Stimulated activated naive CD8-positive, alpha-beta T cell treated with anti-CD3 and anti-CD28 coated beads, Interleukin-15, Interleukin-2, amounts not matched to agents 100 ng/mL and 50 ng/mL, for 24 hours (primary cell): ENCODE measurements at regions not wholly inside any gene's neighbourhood (a gene's known extent, or its start where the extent isn't known, plus 50 kb on each side); places are given as distances from the start of the nearest gene placed in this dataset.

Experiments used
- H3K27ac Mint-ChIP-seq: one replicate; pipeline ENCODE4 v1.8.0; 2021; ENCODE audit warnings: mild to moderate bottlenecking, mixed read lengths
- H3K27me3 Mint-ChIP-seq: one replicate; pipeline ENCODE4 v1.8.0; 2021; ENCODE audit warnings: mixed read lengths
- H3K36me3 Mint-ChIP-seq: one replicate; pipeline ENCODE4 v1.8.0; 2021; ENCODE audit warnings: low read depth, mixed read lengths
- H3K4me1 Mint-ChIP-seq: one replicate; pipeline ENCODE4 v1.8.0; 2021; ENCODE audit warnings: low read depth, mixed read lengths
- H3K4me3 Mint-ChIP-seq: one replicate; pipeline ENCODE4 v1.8.0; 2021; ENCODE audit warnings: mild to moderate bottlenecking, mixed read lengths
- H3K9me3 Mint-ChIP-seq: one replicate; pipeline ENCODE4 v1.8.0; 2021; ENCODE audit warnings: mixed read lengths

DNA sequence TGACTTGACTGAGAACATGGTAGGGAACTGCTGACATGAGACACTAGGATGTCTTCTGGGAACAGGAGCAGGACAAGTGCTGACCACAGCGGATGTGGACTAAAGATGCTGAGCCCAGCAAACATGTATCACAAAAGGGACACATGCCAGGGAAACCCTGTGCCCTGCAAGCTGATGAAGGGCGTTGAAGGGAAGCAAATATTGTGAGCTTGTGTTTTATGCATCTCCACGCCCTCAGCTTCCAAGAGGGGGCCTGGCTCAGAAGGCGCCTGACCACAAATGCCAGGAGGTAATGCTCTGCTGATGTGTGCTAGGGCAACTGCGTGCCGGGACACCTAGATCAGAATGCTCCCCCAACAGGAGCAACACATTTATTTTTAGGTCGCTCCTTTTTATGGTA, 207.3 kb downstream of the CXCL12 start:
- no peak overlapping the region for H3K4me3 Mint-ChIP-seq
- H3K36me3 Mint-ChIP-seq, result no peaks in the 10 kb centered on the region
- H3K27me3 Mint-ChIP-seq, result no peaks in the 10 kb centered on the region
- no peaks in the 10 kb centered on the region for H3K4me1 Mint-ChIP-seq
- no peaks in the 10 kb centered on the region for H3K9me3 Mint-ChIP-seq
- no peak overlapping the region for H3K27ac Mint-ChIP-seq

- Mint-ChIP-seq H3K27ac (no peak overlapping the region), H3K9me3 (no peaks in the 10 kb centered on the region), H3K4me3 (no peak overlapping the region), H3K27me3 (no peaks in the 10 kb centered on the region), H3K4me1 (no peaks in the 10 kb centered on the region), H3K36me3 (no peaks in the 10 kb centered on the region)
These were observed 208.6 kb downstream of the CXCL12 start for GRCh38 chr10:44176311-44176710.

- Mint-ChIP-seq H3K27me3 (no peaks in the 10 kb centered on the region), H3K4me1 (no peaks in the 10 kb centered on the region), H3K27ac (no peak overlapping the region), H3K4me3 (no peak overlapping the region), H3K9me3 (no peaks in the 10 kb centered on the region), H3K36me3 (no peaks in the 10 kb centered on the region)
These were observed 211.3 kb downstream of the CXCL12 start for GRCh38 chr10:44173608-44173894.

GRCh38 chr10:44172883-44173607, 211.9 kb downstream of the CXCL12 start:
- Mint-ChIP-seq H3K27me3 (no peaks in the 10 kb centered on the region), H3K4me3 (no peak overlapping the region), H3K4me1 (no peaks in the 10 kb centered on the region), H3K9me3 (no peaks in the 10 kb centered on the region), H3K36me3 (no peaks in the 10 kb centered on the region), H3K27ac (no peak overlapping the region)

- Mint-ChIP-seq H3K36me3 (no peaks in the 10 kb centered on the region), H3K4me1 (no peaks in the 10 kb centered on the region), H3K27ac (no peak overlapping the region), H3K27me3 (peaks cover 3% of the 10 kb centered on the region), H3K4me3 (no peak overlapping the region), H3K9me3 (no peaks in the 10 kb centered on the region)
These were observed 213.1 kb downstream of the CXCL12 start for GRCh38 chr10:44171765-44172164.

DNA sequence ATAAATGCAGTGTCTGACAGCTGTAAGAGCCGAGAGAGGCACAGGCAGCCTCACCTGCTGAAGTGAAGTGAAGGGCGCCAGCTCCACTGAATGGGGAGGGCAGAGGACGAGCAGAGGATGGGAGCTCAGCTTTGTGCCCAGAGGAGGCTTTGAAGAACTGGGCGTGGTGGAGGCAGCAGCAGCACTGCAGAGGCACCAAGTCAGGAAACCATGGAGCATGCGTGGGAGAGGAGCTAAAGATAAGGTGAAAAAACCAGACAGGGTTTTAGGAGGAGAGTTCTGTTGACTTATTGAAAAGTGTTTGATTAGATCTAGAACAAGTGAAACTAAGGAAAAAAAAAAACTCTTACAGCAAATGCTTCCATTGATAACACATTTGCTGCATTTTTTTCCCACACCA, 216.4 kb downstream of the CXCL12 start:
- H3K36me3 Mint-ChIP-seq, result no peaks in the 10 kb centered on the region
- H3K9me3 Mint-ChIP-seq, result no peaks in the 10 kb centered on the region
- H3K27ac Mint-ChIP-seq, result no peak overlapping the region
- no peaks in the 10 kb centered on the region for H3K4me1 Mint-ChIP-seq
- peaks cover 3% of the 10 kb centered on the region for H3K27me3 Mint-ChIP-seq
- no peak overlapping the region for H3K4me3 Mint-ChIP-seq

DNA sequence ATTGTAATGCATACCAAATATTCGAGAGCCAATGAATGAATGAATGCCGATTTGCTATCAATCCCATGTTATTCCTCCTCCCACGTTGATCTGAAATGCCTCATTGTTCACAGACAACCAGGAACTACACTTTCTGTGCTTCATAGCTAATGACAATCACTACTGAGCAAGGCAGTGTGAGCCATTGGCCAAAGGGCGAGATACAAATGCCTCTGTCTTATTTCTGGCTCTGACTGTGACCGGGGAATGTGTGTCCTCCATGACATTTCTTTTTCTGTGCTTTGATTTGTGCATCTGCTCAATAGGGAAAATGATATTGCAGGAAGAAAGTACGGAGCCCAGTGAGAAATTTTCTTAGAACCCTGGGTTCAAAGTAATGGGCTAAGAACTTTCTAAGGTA, 217.1 kb downstream of the CXCL12 start:
- Mint-ChIP-seq H3K4me3 (no peak overlapping the region), H3K36me3 (no peaks in the 10 kb centered on the region), H3K9me3 (no peaks in the 10 kb centered on the region), H3K4me1 (no peaks in the 10 kb centered on the region), H3K27ac (no peak overlapping the region), H3K27me3 (peaks cover 3% of the 10 kb centered on the region)

DNA sequence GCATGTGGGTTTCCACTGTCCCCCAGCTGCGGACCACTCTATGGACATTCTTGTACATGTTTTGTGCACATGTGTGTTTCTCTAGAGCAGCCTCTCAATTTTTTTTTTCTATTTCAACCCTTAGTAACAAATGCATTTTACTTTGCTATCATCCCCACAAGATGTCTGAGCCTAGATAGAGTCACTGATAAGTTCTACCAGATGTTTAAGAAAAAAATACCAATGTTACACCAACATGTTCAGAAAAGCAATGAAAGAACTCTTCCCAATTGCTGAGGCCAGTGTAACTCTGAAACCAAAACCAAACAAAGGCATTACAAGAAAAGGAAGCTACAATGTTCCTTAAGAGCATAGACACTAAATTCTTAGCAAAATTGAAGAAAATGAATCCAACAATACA, 218.5 kb downstream of the CXCL12 start:
- Mint-ChIP-seq H3K4me3 (no peak overlapping the region), H3K27me3 (peaks cover 3% of the 10 kb centered on the region), H3K36me3 (no peaks in the 10 kb centered on the region), H3K9me3 (no peaks in the 10 kb centered on the region), H3K27ac (no peak overlapping the region), H3K4me1 (no peaks in the 10 kb centered on the region)

DNA sequence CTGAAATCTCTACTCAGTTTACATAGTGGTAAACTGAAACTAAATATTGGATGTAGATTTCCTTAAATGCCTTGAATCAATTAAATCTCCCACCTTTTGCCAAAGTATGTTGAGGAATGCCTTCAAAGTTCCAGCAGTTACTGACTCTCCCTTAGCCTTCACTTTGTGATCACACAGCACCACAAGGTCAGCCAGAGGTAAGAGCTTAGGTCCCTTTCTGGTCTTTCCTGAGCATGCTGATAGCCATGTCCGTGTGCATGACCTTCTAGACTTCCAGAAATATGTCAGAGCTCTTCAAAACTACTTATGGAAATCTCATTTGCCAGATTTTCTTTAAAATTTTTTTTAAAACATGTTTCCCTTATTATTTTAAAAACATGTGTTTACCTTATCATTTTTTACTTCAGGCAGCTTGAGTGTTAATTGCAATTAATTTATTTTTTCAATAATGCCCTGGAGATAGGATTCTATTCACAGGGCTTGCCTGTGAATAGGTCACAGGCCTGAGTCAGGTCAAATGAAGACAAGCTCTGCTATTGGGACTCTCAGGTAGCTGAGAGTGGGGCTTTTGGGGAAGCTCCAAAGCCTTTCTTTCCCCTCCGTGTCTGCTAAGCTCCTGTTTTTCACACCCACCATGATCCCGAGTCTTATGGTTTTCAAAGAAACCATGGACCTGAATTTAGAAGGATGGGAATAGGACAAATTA, 220.5 kb downstream of the CXCL12 start:
- H3K4me3 Mint-ChIP-seq, result no peak overlapping the region
- no peaks in the 10 kb centered on the region for H3K4me1 Mint-ChIP-seq
- no peaks in the 10 kb centered on the region for H3K9me3 Mint-ChIP-seq
- H3K27me3 Mint-ChIP-seq, result peaks cover 3% of the 10 kb centered on the region
- no peak overlapping the region for H3K27ac Mint-ChIP-seq
- H3K36me3 Mint-ChIP-seq, result no peaks in the 10 kb centered on the region

- H3K4me3 Mint-ChIP-seq, result no peak overlapping the region
- no peak overlapping the region for H3K27ac Mint-ChIP-seq
- no peaks in the 10 kb centered on the region for H3K36me3 Mint-ChIP-seq
- H3K9me3 Mint-ChIP-seq, result no peaks in the 10 kb centered on the region
- H3K4me1 Mint-ChIP-seq, result no peaks in the 10 kb centered on the region
- H3K27me3 Mint-ChIP-seq, result no peaks in the 10 kb centered on the region
These were observed 223.7 kb downstream of the CXCL12 start for GRCh38 chr10:44161184-44161583.

DNA sequence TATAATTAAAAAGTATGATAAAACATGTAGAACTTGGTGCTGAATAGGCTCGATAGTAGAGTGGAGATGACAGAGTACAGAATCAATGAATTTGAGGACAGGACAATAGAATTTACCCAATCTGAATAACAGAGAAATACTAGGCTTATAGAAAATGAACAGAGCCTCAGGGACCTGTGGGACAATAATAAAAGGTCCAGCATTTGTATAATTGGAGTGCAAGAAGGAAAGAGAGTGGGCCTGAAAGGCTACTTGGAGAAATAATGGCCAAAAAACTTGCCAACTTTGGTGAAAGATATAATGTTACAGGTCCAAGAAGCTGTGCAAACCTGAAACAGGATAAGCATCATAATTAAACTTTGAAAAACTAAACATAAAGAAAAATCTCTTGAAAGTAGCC, 227.3 kb downstream of the CXCL12 start:
- H3K4me1 Mint-ChIP-seq, result no peaks in the 10 kb centered on the region
- no peaks in the 10 kb centered on the region for H3K36me3 Mint-ChIP-seq

DNA sequence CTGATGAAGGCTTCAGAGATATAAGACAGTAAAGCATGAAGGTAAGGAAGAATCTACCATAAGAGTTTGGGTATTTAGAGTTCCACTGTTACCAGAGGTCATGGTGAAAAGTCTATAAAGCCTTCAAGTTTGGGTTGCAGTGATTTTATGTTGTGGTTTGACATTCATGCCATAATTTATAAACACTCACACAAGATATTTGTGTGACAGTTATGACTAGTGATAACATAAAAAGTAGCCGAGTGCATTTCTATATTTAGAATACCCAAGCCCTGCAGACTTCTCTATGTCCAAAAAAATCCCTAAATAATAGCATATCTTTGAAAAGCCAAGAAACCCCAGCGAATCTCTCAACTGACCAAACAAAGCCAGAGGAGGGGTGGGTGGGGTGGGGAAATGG, 229.9 kb downstream of the CXCL12 start:
- no peaks in the 10 kb centered on the region for H3K4me1 Mint-ChIP-seq

More for the DNA sequence above, 227.3 kb downstream of the CXCL12 start:
- H3K27me3 Mint-ChIP-seq, result peaks cover 7% of the 10 kb centered on the region
- H3K4me3 Mint-ChIP-seq, result no peak overlapping the region
- peaks cover under 1% of the 10 kb centered on the region for H3K9me3 Mint-ChIP-seq
- no peak overlapping the region for H3K27ac Mint-ChIP-seq

GRCh38 chr10:44153918-44154670, 230.8 kb downstream of the CXCL12 start:
- H3K27me3 Mint-ChIP-seq, result peaks cover 12% of the 10 kb centered on the region
- no peak overlapping the region for H3K4me3 Mint-ChIP-seq
- no peaks in the 10 kb centered on the region for H3K4me1 Mint-ChIP-seq
- H3K9me3 Mint-ChIP-seq, result peaks cover 9% of the 10 kb centered on the region
- H3K36me3 Mint-ChIP-seq, result no peaks in the 10 kb centered on the region
- H3K27ac Mint-ChIP-seq, result no peak overlapping the region

More for the DNA sequence above, 229.9 kb downstream of the CXCL12 start:
- H3K27me3 Mint-ChIP-seq, result peaks cover 12% of the 10 kb centered on the region
- peaks cover 9% of the 10 kb centered on the region for H3K9me3 Mint-ChIP-seq
- no peak overlapping the region for H3K4me3 Mint-ChIP-seq
- H3K27ac Mint-ChIP-seq, result no peak overlapping the region
- H3K36me3 Mint-ChIP-seq, result no peaks in the 10 kb centered on the region

- H3K4me3 Mint-ChIP-seq, result no peak overlapping the region
- no peaks in the 10 kb centered on the region for H3K4me1 Mint-ChIP-seq
- no peaks in the 10 kb centered on the region for H3K36me3 Mint-ChIP-seq
- H3K27me3 Mint-ChIP-seq, result no peaks in the 10 kb centered on the region
- H3K27ac Mint-ChIP-seq, result no peak overlapping the region
- H3K9me3 Mint-ChIP-seq, result peaks cover 14% of the 10 kb centered on the region
These were observed 241.3 kb downstream of the CXCL12 start for GRCh38 chr10:44143556-44143955.
